CD8-positive, alpha-beta memory T cell (primary cell): ENCODE measurements at regions not wholly inside any gene's neighbourhood (a gene's known extent, or its start where the extent isn't known, plus 50 kb on each side); places are given as distances from the start of the nearest gene placed in this dataset.

Experiments used
- CTCF ChIA-PET: fragments of 350-600 bp; sonication (Branson Sonifier 250); formaldehyde crosslinking; loops from one replicate; lab custom pipeline; 2021; ENCODE audit warnings: antibody characterized with exemption; lab: Charles Lee
- POLR2A ChIA-PET: fragments of 350-600 bp; sonication (Branson Sonifier 250); formaldehyde crosslinking; loops from one replicate; lab custom pipeline; 2021; ENCODE audit warnings: antibody characterized with exemption; lab: Charles Lee
- DNase-seq, 5 donors: peaks; one replicate each; pipeline versions ENCODE4 v3.0.0 to v3.0.0-alpha.2; 2020 to 2022; ENCODE audit warnings: mixed read lengths in 1 of 5
- H3K27ac ChIP-seq: one replicate; pipeline ENCODE4 v1.7.0; 2013; ENCODE audit warnings: low read depth, mild to moderate bottlenecking, low read length, moderate library complexity
- H3K27me3 ChIP-seq: 2 replicates; pipeline ENCODE4 v1.7.0; 2013; ENCODE audit warnings: low read length, mild to moderate bottlenecking; ENCODE audit not compliant: insufficient read depth, poor library complexity, severe bottlenecking
- H3K36me3 ChIP-seq: 2 replicates; pipeline ENCODE4 v1.7.0; 2013; ENCODE audit warnings: mild to moderate bottlenecking, low read length, moderate library complexity; ENCODE audit not compliant: insufficient read depth
- H3K4me1 ChIP-seq: 2 replicates; pipeline ENCODE4 v1.7.0; 2013; ENCODE audit warnings: mild to moderate bottlenecking, low read length, moderate library complexity; ENCODE audit not compliant: insufficient read depth
- H3K4me3 ChIP-seq: 2 replicates; pipeline ENCODE4 v1.7.0; 2013; ENCODE audit warnings: mild to moderate bottlenecking, low read length
- H3K9me3 ChIP-seq: 2 replicates; pipeline ENCODE4 v1.7.0; 2013; ENCODE audit warnings: mild to moderate bottlenecking, low read length
- H3K27ac Mint-ChIP-seq, 8 donors: one replicate each; pipeline ENCODE4 v1.8.0; 2020 to 2021; ENCODE audit warnings: mixed read lengths in 8 of 8, mild to moderate bottlenecking in 6 of 8, inconsistent platforms in 3 of 8, moderate library complexity in 3 of 8
- H3K27me3 Mint-ChIP-seq, 2 donors: one replicate each; pipeline ENCODE4 v1.8.0; 2020 to 2021; ENCODE audit warnings: mixed read lengths in 2 of 2, mild to moderate bottlenecking in 1 of 2, moderate library complexity in 1 of 2
- H3K36me3 Mint-ChIP-seq, 3 donors: one replicate each; pipeline ENCODE4 v1.8.0; 2020 to 2021; ENCODE audit warnings: mixed read lengths in 3 of 3, inconsistent platforms in 1 of 3, mild to moderate bottlenecking in 1 of 3
- H3K4me1 Mint-ChIP-seq, 3 donors: one replicate each; pipeline ENCODE4 v1.8.0; 2020 to 2021; ENCODE audit warnings: mixed read lengths in 3 of 3, inconsistent platforms in 1 of 3, mild to moderate bottlenecking in 1 of 3
- H3K4me3 Mint-ChIP-seq, 7 donors: one replicate each; pipeline ENCODE4 v1.8.0; 2020 to 2021; ENCODE audit warnings: mixed read lengths in 7 of 7, mild to moderate bottlenecking in 6 of 7, moderate library complexity in 4 of 7, inconsistent platforms in 2 of 7
- H3K9me3 Mint-ChIP-seq, 5 donors: one replicate each; pipeline ENCODE4 v1.8.0; 2020 to 2022; ENCODE audit warnings: mixed read lengths in 5 of 5, mild to moderate bottlenecking in 3 of 5, moderate library complexity in 2 of 5, inconsistent platforms in 1 of 5

DNA sequence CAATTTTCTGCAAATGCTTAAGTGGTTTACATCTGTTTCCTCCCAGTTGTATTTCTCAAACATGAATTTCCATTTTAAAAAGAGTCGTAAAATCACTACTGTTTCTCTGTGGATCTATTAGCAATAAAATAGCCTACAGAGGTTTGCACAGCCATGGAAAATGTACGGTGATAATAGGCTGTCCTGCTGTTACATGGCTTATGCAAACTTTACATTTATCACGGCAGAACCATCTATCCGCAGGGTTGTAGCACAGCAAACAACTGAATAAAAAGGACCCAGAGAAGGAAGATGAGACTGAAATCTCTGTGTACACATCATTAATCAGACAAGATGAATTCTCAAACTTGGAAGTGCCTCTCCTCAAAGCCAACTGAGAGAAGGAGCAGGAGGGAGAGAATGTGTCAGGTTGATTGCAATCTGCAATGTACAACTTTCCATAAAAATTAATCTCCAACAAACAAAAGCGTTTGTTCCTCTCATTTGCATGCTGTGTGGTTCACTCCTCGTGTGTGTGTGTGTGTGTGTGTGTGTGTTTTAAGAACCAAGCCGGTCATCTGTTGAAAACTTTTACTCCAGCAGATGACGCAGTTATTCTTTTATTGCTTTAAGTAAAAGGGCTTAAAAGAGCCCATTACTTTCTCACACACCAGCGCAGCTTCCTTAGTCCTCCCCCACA lies 279.3 kb downstream of the SKAP2 start:
- H3K4me1 Mint-ChIP-seq: no peaks in the 10 kb centered on the region
- no peak for DNase-seq
- H3K27ac Mint-ChIP-seq: no peak overlapping the region
- Histone ChIP-seq H3K27me3 (no peaks in the 10 kb centered on the region), H3K9me3 (no peaks in the 10 kb centered on the region), H3K4me3 (no peak overlapping the region), H3K27ac (no peak overlapping the region), H3K4me1 (no peaks in the 10 kb centered on the region), H3K36me3 (no peaks in the 10 kb centered on the region)
- CTCF ChIA-PET: no interaction called here
- POLR2A ChIA-PET: no interaction called here
- no peaks in the 10 kb centered on the region for H3K36me3 Mint-ChIP-seq
- H3K4me3 Mint-ChIP-seq: no peak overlapping the region
- no peaks in the 10 kb centered on the region for H3K9me3 Mint-ChIP-seq
- H3K27me3 Mint-ChIP-seq: peaks cover 18% of the 10 kb centered on the region in 2 donors

DNA sequence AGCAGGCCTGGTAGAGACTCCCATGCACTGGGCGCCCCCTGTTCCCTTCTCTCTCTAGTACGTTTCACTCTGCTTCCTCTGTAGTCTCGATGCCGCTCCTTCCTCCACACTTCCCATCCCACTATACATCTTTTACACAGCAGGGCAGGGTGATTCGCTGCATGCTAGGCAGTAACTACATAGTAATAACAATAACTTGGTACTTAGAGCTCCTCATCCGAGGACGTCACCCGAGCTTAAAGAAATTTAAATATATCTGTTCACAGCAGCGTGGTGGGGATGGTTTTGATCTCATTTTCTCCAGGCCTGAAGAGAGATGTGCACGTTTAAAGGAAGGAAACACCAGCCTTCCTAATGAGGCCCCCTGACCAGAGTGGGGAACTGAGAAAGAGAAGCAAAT lies 276.9 kb downstream of the SKAP2 start:
- POLR2A ChIA-PET: no interaction called here
- Histone ChIP-seq H3K27me3 (no peaks in the 10 kb centered on the region), H3K4me3 (no peak overlapping the region), H3K9me3 (no peaks in the 10 kb centered on the region), H3K27ac (no peak overlapping the region), H3K4me1 (no peaks in the 10 kb centered on the region), H3K36me3 (no peaks in the 10 kb centered on the region)
- Mint-ChIP-seq H3K36me3 (no peaks in the 10 kb centered on the region), H3K9me3 (no peaks in the 10 kb centered on the region), H3K4me3 (no peak overlapping the region), H3K27me3 (peaks cover 11 to 15% of the 10 kb centered on the region in 2 donors), H3K4me1 (no peaks in the 10 kb centered on the region), H3K27ac (no peak overlapping the region)
- DNase-seq: no peak
- CTCF ChIA-PET: no interaction called here

DNA sequence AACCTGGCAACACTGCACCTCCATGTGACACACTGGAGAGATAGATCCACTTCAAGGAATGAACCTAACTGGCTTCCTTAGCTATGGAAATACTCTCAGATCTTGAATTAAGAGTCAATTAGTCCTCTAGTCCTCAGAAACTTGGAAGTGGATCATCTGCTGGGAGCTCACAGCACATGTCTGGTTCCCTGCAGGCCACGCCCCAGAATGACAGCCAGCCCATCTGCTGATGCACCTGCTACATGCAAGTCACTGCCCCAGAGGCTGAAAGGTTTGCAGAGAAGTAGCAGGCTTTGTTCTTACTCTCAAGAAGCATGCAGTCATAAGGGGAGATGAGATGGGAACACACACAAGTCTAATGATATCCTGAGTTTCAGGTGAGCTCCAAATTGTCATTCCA lies 275.9 kb downstream of the SKAP2 start:
- no peak overlapping the region for H3K27ac Mint-ChIP-seq
- Histone ChIP-seq H3K36me3 (no peaks in the 10 kb centered on the region), H3K27me3 (no peaks in the 10 kb centered on the region), H3K4me1 (no peaks in the 10 kb centered on the region), H3K9me3 (no peaks in the 10 kb centered on the region), H3K4me3 (no peak overlapping the region), H3K27ac (no peak overlapping the region)
- H3K9me3 Mint-ChIP-seq: no peaks in the 10 kb centered on the region
- H3K36me3 Mint-ChIP-seq: no peaks in the 10 kb centered on the region
- peaks cover 11 to 13% of the 10 kb centered on the region in 2 donors for H3K27me3 Mint-ChIP-seq
- DNase-seq: no peak
- H3K4me1 Mint-ChIP-seq: no peaks in the 10 kb centered on the region
- POLR2A ChIA-PET: no interaction called here
- no peak overlapping the region for H3K4me3 Mint-ChIP-seq
- CTCF ChIA-PET: no interaction called here

DNA sequence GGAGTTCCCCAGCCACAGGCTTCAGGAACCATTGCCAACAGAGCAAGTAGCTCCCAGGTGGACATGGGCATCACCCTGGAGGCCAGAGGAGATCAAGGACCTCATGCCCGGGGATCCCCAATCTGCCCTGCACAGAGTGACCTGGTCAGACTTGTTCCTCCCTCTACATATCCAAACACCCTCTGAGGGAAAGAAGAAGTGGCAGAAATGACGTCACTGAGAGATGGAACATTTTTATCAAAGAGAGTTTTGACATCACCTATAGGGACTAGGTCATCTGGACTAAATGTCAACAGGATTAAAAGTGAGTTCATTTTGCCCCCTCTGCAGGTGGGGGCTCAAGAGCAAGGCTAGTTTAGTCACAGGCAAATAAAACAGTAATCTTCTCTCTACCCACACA lies 273.7 kb downstream of the SKAP2 start:
- Histone ChIP-seq H3K27ac (no peak overlapping the region), H3K4me1 (no peaks in the 10 kb centered on the region), H3K36me3 (no peaks in the 10 kb centered on the region), H3K27me3 (peaks cover under 1% of the 10 kb centered on the region), H3K4me3 (no peak overlapping the region), H3K9me3 (no peaks in the 10 kb centered on the region)
- H3K4me3 Mint-ChIP-seq: no peak overlapping the region
- H3K36me3 Mint-ChIP-seq: no peaks in the 10 kb centered on the region
- no peaks in the 10 kb centered on the region for H3K9me3 Mint-ChIP-seq
- no peaks in the 10 kb centered on the region for H3K4me1 Mint-ChIP-seq
- H3K27ac Mint-ChIP-seq: no peak overlapping the region
- POLR2A ChIA-PET: no interaction called here
- H3K27me3 Mint-ChIP-seq: peaks cover 11 to 14% of the 10 kb centered on the region in 2 donors
- no peak for DNase-seq
- CTCF ChIA-PET: no interaction called here

DNA sequence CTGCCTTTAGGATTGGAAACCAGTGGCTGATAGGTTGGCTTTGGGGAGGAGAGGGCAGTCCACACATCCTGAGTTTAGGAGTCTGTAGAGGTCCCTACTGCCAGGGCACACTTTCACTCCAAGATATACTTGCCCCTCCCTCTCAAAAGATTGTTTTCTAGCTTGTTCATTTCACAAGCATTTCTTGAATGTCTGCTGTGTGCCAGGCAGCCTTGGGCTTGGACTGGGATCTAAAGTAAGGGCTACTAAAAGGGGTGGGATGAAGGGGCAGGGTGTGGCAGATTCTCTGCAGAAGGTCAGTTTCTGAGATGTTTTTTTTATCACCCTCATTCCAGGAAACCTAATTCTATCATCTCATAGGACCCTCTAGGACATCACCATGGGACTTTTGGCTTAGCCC lies 272.4 kb downstream of the SKAP2 start:
- no peaks in the 10 kb centered on the region for H3K36me3 Mint-ChIP-seq
- no peaks in the 10 kb centered on the region for H3K9me3 ChIP-seq
- peaks cover 3% of the 10 kb centered on the region for H3K27me3 ChIP-seq
- DNase-seq: no peak
- ChIA-PET POLR2A (no interaction called here), CTCF (no interaction called here)
- no peaks in the 10 kb centered on the region for H3K4me1 Mint-ChIP-seq
- H3K27ac ChIP-seq: no peak overlapping the region
- no peaks in the 10 kb centered on the region for H3K9me3 Mint-ChIP-seq
- no peaks in the 10 kb centered on the region for H3K4me1 ChIP-seq
- H3K27me3 Mint-ChIP-seq: peaks cover 11 to 14% of the 10 kb centered on the region in 2 donors
- no peak overlapping the region for H3K4me3 Mint-ChIP-seq
- H3K36me3 ChIP-seq: no peaks in the 10 kb centered on the region
- no peak overlapping the region for H3K4me3 ChIP-seq
- no peak overlapping the region for H3K27ac Mint-ChIP-seq

DNA sequence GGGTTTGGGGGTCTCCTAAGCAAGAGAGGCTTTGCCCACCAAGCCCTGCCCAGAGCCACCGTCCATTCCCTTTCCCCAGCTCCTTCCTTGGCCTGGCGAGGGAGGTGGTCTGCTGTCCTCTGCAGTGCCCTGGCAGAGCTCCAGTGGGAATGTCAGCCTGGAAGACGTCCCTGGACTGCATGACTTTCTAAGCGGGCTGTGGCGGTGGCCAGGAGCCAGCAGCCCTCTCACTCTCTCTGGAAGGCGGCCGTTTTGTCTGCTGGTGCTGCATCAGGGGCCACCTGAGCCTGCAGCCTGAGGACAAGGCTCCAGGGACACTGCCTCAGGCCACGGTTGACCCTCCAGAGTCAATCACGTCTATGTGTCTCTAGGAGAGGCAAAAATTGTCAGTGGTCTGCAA lies 271.0 kb downstream of the SKAP2 start:
- no peak overlapping the region for H3K4me3 ChIP-seq

DNA sequence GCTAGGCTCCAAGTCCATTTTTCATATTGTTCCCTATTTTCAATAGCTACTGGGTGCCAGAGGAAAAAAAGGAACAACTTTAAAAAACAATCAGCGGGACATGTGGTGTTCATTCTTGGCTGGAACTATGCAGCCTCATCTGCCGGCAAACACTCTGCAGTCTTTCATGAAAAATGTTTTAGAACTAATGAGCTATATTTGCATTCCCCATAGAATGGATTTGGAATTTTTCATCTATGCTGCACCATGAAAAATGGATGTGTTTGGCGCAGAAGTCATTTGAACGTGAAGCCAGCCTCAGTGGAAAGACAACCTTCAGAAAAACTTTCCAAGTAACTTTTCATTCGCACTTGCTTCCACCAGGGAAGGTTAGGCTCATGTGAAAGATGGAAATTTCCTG lies 270.5 kb downstream of the SKAP2 start:
- H3K27me3 Mint-ChIP-seq: peaks cover 8 to 12% of the 10 kb centered on the region in 2 donors
- Histone ChIP-seq H3K9me3 (no peaks in the 10 kb centered on the region), H3K36me3 (no peaks in the 10 kb centered on the region), H3K4me1 (no peaks in the 10 kb centered on the region), H3K27ac (no peak overlapping the region), H3K4me3 (no peak overlapping the region), H3K27me3 (peaks cover 3% of the 10 kb centered on the region)
- CTCF ChIA-PET: no interaction called here
- DNase-seq: no peak
- H3K4me1 Mint-ChIP-seq: no peaks in the 10 kb centered on the region
- no peaks in the 10 kb centered on the region for H3K36me3 Mint-ChIP-seq
- H3K27ac Mint-ChIP-seq: no peak overlapping the region
- no peak overlapping the region for H3K4me3 Mint-ChIP-seq
- POLR2A ChIA-PET: no interaction called here
- H3K9me3 Mint-ChIP-seq: no peaks in the 10 kb centered on the region

More for the DNA sequence above, 271.0 kb downstream of the SKAP2 start:
- peaks cover 3% of the 10 kb centered on the region for H3K27me3 ChIP-seq
- no peak overlapping the region for H3K27ac ChIP-seq
- ChIA-PET POLR2A (no interaction called here), CTCF (no interaction called here)
- Mint-ChIP-seq H3K27ac (no peak overlapping the region), H3K36me3 (no peaks in the 10 kb centered on the region), H3K9me3 (no peaks in the 10 kb centered on the region), H3K4me3 (no peak overlapping the region), H3K27me3 (peaks cover 9 to 12% of the 10 kb centered on the region in 2 donors), H3K4me1 (no peaks in the 10 kb centered on the region)
- H3K9me3 ChIP-seq: no peaks in the 10 kb centered on the region
- H3K36me3 ChIP-seq: no peaks in the 10 kb centered on the region
- no peak for DNase-seq
- H3K4me1 ChIP-seq: no peaks in the 10 kb centered on the region

DNA sequence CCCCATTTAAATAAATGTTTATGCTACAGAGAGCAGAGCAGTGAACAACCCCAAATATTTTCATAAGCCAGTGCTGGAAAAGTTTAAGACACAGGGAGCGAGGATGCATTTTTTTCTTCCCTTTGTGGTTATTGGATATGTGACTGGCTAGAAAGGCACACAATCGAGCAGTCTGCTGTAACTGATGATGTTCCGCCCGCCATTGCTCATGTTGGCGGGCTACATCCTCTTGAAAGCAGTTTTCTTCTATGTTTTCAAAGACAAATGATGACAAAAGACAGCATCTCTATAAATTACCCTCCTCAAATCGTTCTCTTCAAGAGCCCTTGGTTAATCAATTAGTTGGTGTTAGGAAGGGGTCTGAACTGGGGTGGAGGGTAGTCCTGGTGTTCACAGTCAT lies 269.8 kb downstream of the SKAP2 start:
- Histone ChIP-seq H3K27ac (no peak overlapping the region), H3K4me3 (no peak overlapping the region), H3K27me3 (peaks cover 3% of the 10 kb centered on the region), H3K4me1 (no peaks in the 10 kb centered on the region), H3K9me3 (no peaks in the 10 kb centered on the region), H3K36me3 (no peaks in the 10 kb centered on the region)
- no peaks in the 10 kb centered on the region for H3K9me3 Mint-ChIP-seq
- no peak overlapping the region for H3K27ac Mint-ChIP-seq
- ChIA-PET POLR2A (no interaction called here), CTCF (no interaction called here)
- H3K4me3 Mint-ChIP-seq: no peak overlapping the region
- peaks cover 8 to 14% of the 10 kb centered on the region in 2 donors for H3K27me3 Mint-ChIP-seq
- H3K4me1 Mint-ChIP-seq: no peaks in the 10 kb centered on the region
- H3K36me3 Mint-ChIP-seq: no peaks in the 10 kb centered on the region
- no peak for DNase-seq
